Activated B cell treated with CpG ODN at 0.5 μM for 24 hours (primary cell): ENCODE measurements at regions not wholly inside any gene's neighbourhood (a gene's known extent, or its start where the extent isn't known, plus 50 kb on each side); places are given as distances from the start of the nearest gene placed in this dataset.
"Not testable (repeated sequence)": the region's sequence is repeated elsewhere in the genome, so short reads cannot be mapped to it uniquely, and the experiment has no call there.

Experiments used
- ATAC-seq: fragments of 200-7000 bp; cut with Tn5 transposase; one replicate; pipeline ENCODE4 v1.10.0; 2021; ENCODE audit warnings: low read depth, mild to moderate bottlenecking, moderate library complexity
- CTCF ChIA-PET: fragments of 350-600 bp; sonication (Branson Sonifier 250); formaldehyde crosslinking; loops from one replicate; lab custom pipeline; 2021; ENCODE audit warnings: antibody characterized with exemption; lab: Charles Lee
- POLR2A ChIA-PET: fragments of 350-600 bp; sonication (Branson Sonifier 250); formaldehyde crosslinking; loops from one replicate; lab custom pipeline; 2021; ENCODE audit warnings: antibody characterized with exemption; lab: Charles Lee
- DNase-seq: peaks from one replicate; pipeline ENCODE4 v3.0.0; 2022
- H3K27ac Mint-ChIP-seq: one replicate; pipeline ENCODE4 v1.8.0; 2020; ENCODE audit warnings: mixed read lengths
- H3K27me3 Mint-ChIP-seq: one replicate; pipeline ENCODE4 v1.8.0; 2021; ENCODE audit warnings: mixed read lengths
- H3K36me3 Mint-ChIP-seq: one replicate; pipeline ENCODE4 v1.8.0; 2021; ENCODE audit warnings: low read depth, mixed read lengths
- H3K4me1 Mint-ChIP-seq: one replicate; pipeline ENCODE4 v1.8.0; 2021; ENCODE audit warnings: mixed read lengths
- H3K4me3 Mint-ChIP-seq: one replicate; pipeline ENCODE4 v1.8.0; 2020; ENCODE audit warnings: mild to moderate bottlenecking, mixed read lengths
- H3K9me3 Mint-ChIP-seq: one replicate; pipeline ENCODE4 v1.8.0; 2020; ENCODE audit warnings: mixed read lengths
- CTCF ChIP-seq: fragments of 200-600 bp; IDR thresholded peaks from one replicate; pipeline ENCODE4 v1.8.0; 2022; ENCODE audit warnings: antibody characterized with exemption, mild to moderate bottlenecking
- intact Hi-C: fragments of 100-400 bp; cut with micrococcal nuclease; formaldehyde crosslinking; loops from one replicate; pipeline ENCODE4 v1.15.1; 2024

DNA sequence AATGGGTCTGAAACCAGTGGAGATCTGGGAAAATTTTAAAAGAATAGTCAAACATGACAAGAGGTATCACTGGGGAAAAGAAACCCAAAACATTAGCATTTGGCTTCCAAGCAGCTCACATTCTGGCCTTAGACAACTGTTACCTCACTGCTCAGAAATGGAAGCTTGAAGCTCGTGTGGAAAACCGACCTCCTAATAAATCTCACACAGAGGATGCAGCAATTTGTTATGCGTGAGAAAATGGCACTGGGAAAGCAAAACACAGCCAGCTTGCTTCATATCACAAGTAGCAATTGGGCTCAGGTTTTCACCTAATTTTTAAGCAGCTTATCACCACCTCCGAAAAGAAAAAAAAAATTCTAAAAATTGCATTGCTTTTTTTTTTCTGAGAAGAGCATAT, 103.3 kb upstream of the TAS2R1 start:
- Mint-ChIP-seq H3K36me3 (no peaks in the 10 kb centered on the region), H3K27me3 (no peaks in the 10 kb centered on the region), H3K27ac (no peak overlapping the region), H3K4me3 (no peak overlapping the region), H3K4me1 (no peaks in the 10 kb centered on the region), H3K9me3 (peaks cover 8% of the 10 kb centered on the region)
- no peak for TF ChIP-seq CTCF
- intact Hi-C loops = no loop called here
- no peak for DNase-seq
- POLR2A ChIA-PET = no interaction called here
- CTCF ChIA-PET = no interaction called here
- ATAC-seq = no peak

- ATAC-seq (no peak), DNase-seq (no peak)
- intact Hi-C loops = no loop called here
- H3K36me3 Mint-ChIP-seq = no peaks in the 10 kb centered on the region
- POLR2A ChIA-PET = no interaction called here
- H3K9me3 Mint-ChIP-seq = peaks cover 8% of the 10 kb centered on the region
- H3K27ac Mint-ChIP-seq = no peak overlapping the region
- no peaks in the 10 kb centered on the region for H3K4me1 Mint-ChIP-seq
- no peak for TF ChIP-seq CTCF
- CTCF ChIA-PET = no interaction called here
- H3K27me3 Mint-ChIP-seq = no peaks in the 10 kb centered on the region
- no peak overlapping the region for H3K4me3 Mint-ChIP-seq
Observed at GRCh38 chr5:9731159-9731558, 101.0 kb upstream of the TAS2R1 start.

GRCh38 chr5:9728261-9728660, 98.1 kb upstream of the TAS2R1 start:
- ATAC-seq (no peak), DNase-seq (no peak)
- Mint-ChIP-seq H3K4me3 (no peak overlapping the region), H3K27me3 (no peaks in the 10 kb centered on the region), H3K27ac (no peak overlapping the region), H3K9me3 (peaks cover 8% of the 10 kb centered on the region), H3K4me1 (no peaks in the 10 kb centered on the region), H3K36me3 (no peaks in the 10 kb centered on the region)
- intact Hi-C loops = no loop called here
- ChIA-PET CTCF (no interaction called here), POLR2A (no interaction called here)
- TF ChIP-seq CTCF = no peak

DNA sequence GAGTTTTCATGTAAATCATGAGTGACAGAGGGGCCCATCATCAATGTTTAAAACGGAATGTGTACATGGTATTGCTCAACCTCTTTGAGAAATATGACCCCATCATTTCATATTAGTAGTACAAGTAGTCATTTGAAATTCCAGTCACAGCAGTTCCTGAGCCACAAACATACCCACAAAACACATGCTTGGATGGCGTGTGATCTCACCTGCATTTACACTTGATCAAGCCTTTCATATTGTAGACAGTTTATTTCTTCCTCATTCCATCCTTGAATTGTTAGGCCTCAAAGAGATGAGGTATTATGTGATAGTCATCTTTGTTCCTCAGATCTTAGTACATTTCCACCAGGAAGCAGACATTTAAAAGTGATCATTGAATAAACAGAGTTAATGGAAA, 96.8 kb upstream of the TAS2R1 start:
- ChIA-PET POLR2A (no interaction called here), CTCF (no interaction called here)
- no peaks in the 10 kb centered on the region for H3K27me3 Mint-ChIP-seq
- ATAC-seq (no peak), DNase-seq (no peak)
- H3K36me3 Mint-ChIP-seq = no peaks in the 10 kb centered on the region
- intact Hi-C loops = no loop called here
- TF ChIP-seq CTCF = no peak
- no peak overlapping the region for H3K27ac Mint-ChIP-seq
- no peaks in the 10 kb centered on the region for H3K4me1 Mint-ChIP-seq
- H3K4me3 Mint-ChIP-seq = no peak overlapping the region
- H3K9me3 Mint-ChIP-seq = peaks cover under 1% of the 10 kb centered on the region

DNA sequence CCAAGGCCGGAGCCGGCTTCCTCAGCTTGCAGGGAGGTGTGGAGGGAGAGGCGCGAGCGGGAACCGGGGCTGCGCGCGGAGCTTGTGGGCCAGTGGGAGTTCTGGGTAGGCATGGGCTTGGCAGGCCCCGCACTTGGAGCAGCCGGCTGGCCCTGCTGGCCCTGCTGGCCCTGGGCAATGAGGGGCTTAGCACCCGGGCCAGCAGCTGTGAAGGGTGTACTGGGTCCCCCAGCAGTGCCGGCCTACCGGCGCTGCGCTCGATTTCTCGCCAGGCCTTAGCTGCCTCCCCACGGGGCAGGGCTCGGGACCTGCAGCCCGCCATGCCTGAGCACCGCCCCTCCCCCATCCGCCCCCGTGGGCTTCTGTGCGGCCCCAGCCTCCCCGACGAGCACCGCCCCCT, 95.1 kb upstream of the TAS2R1 start:
- ATAC-seq, H3K27ac Mint-ChIP-seq: not testable (repeated sequence)

GRCh38 chr5:9724707-9725106, 94.6 kb upstream of the TAS2R1 start:
- Mint-ChIP-seq H3K27ac (no peak overlapping the region), H3K36me3 (no peaks in the 10 kb centered on the region), H3K4me3 (no peak overlapping the region), H3K9me3 (no peaks in the 10 kb centered on the region), H3K27me3 (no peaks in the 10 kb centered on the region), H3K4me1 (no peaks in the 10 kb centered on the region)
- no peak for TF ChIP-seq CTCF
- intact Hi-C loops = no loop called here
- CTCF ChIA-PET = no interaction called here
- ATAC-seq (no peak), DNase-seq (no peak)
- POLR2A ChIA-PET = no interaction called here

More for the DNA sequence above, 95.1 kb upstream of the TAS2R1 start:
- H3K9me3 Mint-ChIP-seq, POLR2A ChIA-PET, CTCF ChIA-PET, H3K36me3 Mint-ChIP-seq, H3K27me3 Mint-ChIP-seq, DNase-seq, H3K4me3 Mint-ChIP-seq, intact Hi-C loops, H3K4me1 Mint-ChIP-seq: not testable (repeated sequence)
